Neuronal stem cell (in vitro differentiated cells): ENCODE measurements at regions not wholly inside any gene's neighbourhood (a gene's known extent, or its start where the extent isn't known, plus 50 kb on each side); places are given as distances from the start of the nearest gene placed in this dataset.
"Not testable (repeated sequence)": the region's sequence is repeated elsewhere in the genome, so short reads cannot be mapped to it uniquely, and the experiment has no call there.

ENCODE experiments used
- DNase-seq: peaks from one replicate; pipeline ENCODE4 v3.0.0-alpha.2; 2013; ENCODE audit warnings: low spot score
- H2AFZ ChIP-seq: one replicate; pipeline ENCODE4 v1.6.1; 2013; ENCODE audit warnings: mild to moderate bottlenecking, low read length, inconsistent platforms
- H2AK5ac ChIP-seq: 2 replicates; pipeline ENCODE4 v1.6.1; 2013; ENCODE audit warnings: low read depth, mild to moderate bottlenecking, inconsistent platforms, low read length, moderate library complexity, mixed read lengths
- H2BK120ac ChIP-seq: 2 replicates; pipeline ENCODE4 v1.6.1; 2013; ENCODE audit warnings: low read depth, mild to moderate bottlenecking, inconsistent platforms, low read length, moderate library complexity, mixed read lengths
- H2BK12ac ChIP-seq: one replicate; pipeline ENCODE4 v1.6.1; 2013; ENCODE audit warnings: low read length, inconsistent platforms
- H2BK15ac ChIP-seq: 2 replicates; pipeline ENCODE4 v1.6.1; 2013; ENCODE audit warnings: mild to moderate bottlenecking, low read length, inconsistent platforms, mixed read lengths
- H2BK5ac ChIP-seq: one replicate; pipeline ENCODE4 v1.6.1; 2013; ENCODE audit warnings: inconsistent platforms, mild to moderate bottlenecking, low read length, moderate library complexity
- H3K14ac ChIP-seq: one replicate; pipeline ENCODE4 v1.6.1; 2013; ENCODE audit warnings: low read length, inconsistent platforms
- H3K18ac ChIP-seq: 2 replicates; pipeline ENCODE4 v1.6.1; 2013; ENCODE audit warnings: low read length, inconsistent platforms
- H3K23ac ChIP-seq: 2 replicates; pipeline ENCODE4 v1.6.1; 2013; ENCODE audit warnings: low read depth, mild to moderate bottlenecking, mixed read lengths, low read length, inconsistent platforms; ENCODE audit not compliant: poor library complexity
- H3K27ac ChIP-seq: replicated peaks from 3 replicates; pipeline ENCODE4 v1.5.1; 2013; ENCODE audit warnings: low read length, inconsistent platforms
- H3K27me3 ChIP-seq, 3 experiments: 2 replicates each; pipeline ENCODE4 v1.6.1; 2013; ENCODE audit warnings: low read length in 3 of 3, mild to moderate bottlenecking in 2 of 3, inconsistent platforms in 1 of 3, low read depth in 1 of 3, mixed read lengths in 1 of 3, moderate library complexity in 1 of 3; ENCODE audit not compliant: control insufficient read depth in 3 of 3, insufficient read depth in 3 of 3
- H3K36me3 ChIP-seq, 2 donors: replicated peaks in 1 of 2; 2 replicates each; pipeline ENCODE4 v1.6.1; 2013; ENCODE audit warnings: low read length in 2 of 2; ENCODE audit not compliant: control insufficient read depth in 2 of 2, insufficient read depth in 2 of 2
- H3K4ac ChIP-seq: 2 replicates; pipeline ENCODE4 v1.6.1; 2013; ENCODE audit warnings: inconsistent platforms, mild to moderate bottlenecking, low read length, moderate library complexity
- H3K4me1 ChIP-seq, 2 donors: 1 replicate in 1 of 2; 2 replicates in 1 of 2; pipeline ENCODE4 v1.6.1; 2013; ENCODE audit warnings: low read length in 2 of 2, low read depth in 1 of 2; ENCODE audit not compliant: control insufficient read depth in 2 of 2, insufficient read depth in 1 of 2
- H3K4me2 ChIP-seq: one replicate; pipeline ENCODE4 v1.6.1; 2013; ENCODE audit warnings: mild to moderate bottlenecking, low read length, inconsistent platforms; ENCODE audit not compliant: insufficient read depth, poor library complexity, severe bottlenecking
- H3K4me3 ChIP-seq, 2 donors: 2 replicates each; pipeline ENCODE4 v1.5.1; 2013; ENCODE audit warnings: low read length in 2 of 2, mild to moderate bottlenecking in 2 of 2, inconsistent platforms in 1 of 2, moderate library complexity in 1 of 2
- H3K79me1 ChIP-seq: one replicate; pipeline ENCODE4 v1.6.1; 2013; ENCODE audit warnings: low read depth, mild to moderate bottlenecking, inconsistent platforms, low read length, moderate library complexity
- H3K9ac ChIP-seq: one replicate; pipeline ENCODE4 v1.6.1; 2013; ENCODE audit warnings: mild to moderate bottlenecking, low read depth, low read length, inconsistent platforms; ENCODE audit not compliant: poor library complexity
- H3K9me3 ChIP-seq, 2 donors: replicated peaks in 1 of 2; 2 replicates each; pipeline versions ENCODE3 to v1.6.1; 2013; ENCODE audit warnings: low read length in 2 of 2, mild to moderate bottlenecking in 2 of 2, inconsistent platforms in 1 of 2, low read depth in 1 of 2, mixed read lengths in 1 of 2, moderate library complexity in 1 of 2; ENCODE audit not compliant: control insufficient read depth in 2 of 2, insufficient read depth in 1 of 2
- H4K8ac ChIP-seq: one replicate; pipeline ENCODE4 v1.6.1; 2013; ENCODE audit warnings: low read depth, mild to moderate bottlenecking, inconsistent platforms, low read length, moderate library complexity
- H4K91ac ChIP-seq: one replicate; pipeline ENCODE4 v1.6.1; 2013; ENCODE audit warnings: low read length, low read depth, mild to moderate bottlenecking, inconsistent platforms; ENCODE audit not compliant: poor library complexity
- WGBS, 2 donors: extraction: QIAGEN DNeasy Blood & Tissue Kit; methylation state at CpG; one replicate each; pipeline ENCODE4 v1.1.7; 2013; ENCODE audit warnings: missing lambda C conversion rate in 2 of 2, mixed read lengths in 1 of 2; ENCODE audit not compliant: insufficient read length in 2 of 2, insufficient replicate concordance in 1 of 2; ENCODE audit errors: extremely low coverage in 2 of 2; 5-methylcytosine and 5-hydroxymethylcytosine counted together

DNA sequence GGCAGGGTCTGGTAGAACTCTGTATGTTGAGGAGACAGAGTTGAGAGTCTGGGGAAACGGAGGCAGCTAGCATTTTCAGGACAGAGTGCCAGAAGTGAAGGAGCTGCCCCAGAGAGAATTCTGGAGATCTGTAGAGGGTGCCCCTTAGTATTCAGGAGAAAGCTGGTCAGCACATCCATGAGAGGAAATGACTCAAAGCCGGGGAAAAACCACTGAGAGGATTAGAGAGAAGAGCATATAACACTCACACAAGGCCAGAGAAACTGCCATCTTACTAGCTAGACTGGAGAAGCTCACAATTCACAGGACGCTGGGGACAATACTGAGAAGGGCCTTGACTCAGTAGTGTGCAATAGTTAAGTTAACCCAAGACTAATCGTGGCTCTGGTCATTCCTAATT, 75.7 kb upstream of the DPPA4 start:
- Histone ChIP-seq H3K27me3 (no peaks in the 10 kb centered on the region), H3K36me3 (no peaks in the 10 kb centered on the region), H2AK5ac (no peak overlapping the region), H3K14ac (no peak overlapping the region), H3K4ac (no peak overlapping the region), H3K4me1 (peaks cover 0 to 7% of the 10 kb centered on the region in 2 donors), H3K4me3 (no peak overlapping the region), H2BK5ac (no peak overlapping the region), H3K79me1 (no peaks in the 10 kb centered on the region), H4K8ac (no peak overlapping the region), H2BK15ac (no peak overlapping the region), H3K23ac (no peak overlapping the region), H2AFZ (peak overlapping the region; percentile 19), H3K9ac (no peak overlapping the region), H4K91ac (no peak overlapping the region), H2BK120ac (no peak overlapping the region), H3K4me2 (no peak overlapping the region), H2BK12ac (no peak overlapping the region), H3K27ac (no peak overlapping the region), H3K18ac (no peak overlapping the region), H3K9me3 (no peaks in the 10 kb centered on the region)
- WGBS, 2 donors, result no CpG with 5 or more reads among the region's 4 CpGs
- no peak for DNase-seq

DNA sequence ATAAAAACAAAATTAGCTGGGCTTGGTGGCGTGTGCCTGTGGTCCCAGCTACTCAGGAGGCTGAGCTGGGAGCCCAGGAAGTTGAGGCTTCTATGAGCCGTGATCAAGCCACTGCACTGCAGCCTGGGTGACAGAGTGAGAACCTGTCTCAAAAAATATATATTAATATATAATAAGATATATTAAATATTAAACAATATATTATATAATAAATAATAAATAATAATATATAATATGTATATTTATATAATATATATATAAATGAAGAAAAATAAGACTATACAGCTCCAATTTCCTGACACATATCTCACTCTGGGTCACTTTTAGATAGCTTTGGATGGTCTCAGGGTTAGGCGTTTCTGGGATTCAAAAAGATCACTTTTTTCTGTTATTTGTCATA, 74.2 kb upstream of the DPPA4 start:
- Histone ChIP-seq H3K36me3 (no peaks in the 10 kb centered on the region), H3K9ac (no peak overlapping the region), H2AK5ac (no peak overlapping the region), H3K18ac (no peak overlapping the region), H3K27ac (no peak overlapping the region), H3K79me1 (no peaks in the 10 kb centered on the region), H2AFZ (no peak overlapping the region), H3K9me3 (no peaks in the 10 kb centered on the region), H2BK120ac (no peak overlapping the region), H2BK15ac (no peak overlapping the region), H3K4me3 (no peak overlapping the region), H3K4me1 (peaks cover 0 to 7% of the 10 kb centered on the region in 2 donors), H3K23ac (no peak overlapping the region), H3K4me2 (no peak overlapping the region), H4K8ac (no peak overlapping the region), H2BK5ac (no peak overlapping the region), H3K14ac (no peak overlapping the region), H4K91ac (no peak overlapping the region), H3K4ac (no peak overlapping the region), H2BK12ac (no peak overlapping the region), H3K27me3 (no peaks in the 10 kb centered on the region)
- WGBS, 2 donors, result no CpG with 5 or more reads among the region's 3 CpGs
- DNase-seq, result no peak

GRCh38 chr3:109396806-109397205, 59.5 kb upstream of the DPPA4 start:
- Histone ChIP-seq H2AK5ac (no peak overlapping the region), H4K8ac (no peak overlapping the region), H3K14ac (no peak overlapping the region), H2BK15ac (no peak overlapping the region), H3K79me1 (no peaks in the 10 kb centered on the region), H3K27me3 (no peaks in the 10 kb centered on the region), H3K36me3 (no peaks in the 10 kb centered on the region), H3K4me3 (no peak overlapping the region), H2BK12ac (no peak overlapping the region), H3K9me3 (peaks cover 0 to 3% of the 10 kb centered on the region in 2 donors), H4K91ac (no peak overlapping the region), H3K4ac (no peak overlapping the region), H2BK5ac (no peak overlapping the region), H3K4me2 (no peak overlapping the region), H3K9ac (no peak overlapping the region), H3K18ac (no peak overlapping the region), H2AFZ (no peak overlapping the region), H2BK120ac (no peak overlapping the region), H3K27ac (no peak overlapping the region), H3K4me1 (no peaks in the 10 kb centered on the region), H3K23ac (no peak overlapping the region)
- WGBS, 2 donors, result no CpG with 5 or more reads among the region's 3 CpGs
- DNase-seq, result no peak

DNA sequence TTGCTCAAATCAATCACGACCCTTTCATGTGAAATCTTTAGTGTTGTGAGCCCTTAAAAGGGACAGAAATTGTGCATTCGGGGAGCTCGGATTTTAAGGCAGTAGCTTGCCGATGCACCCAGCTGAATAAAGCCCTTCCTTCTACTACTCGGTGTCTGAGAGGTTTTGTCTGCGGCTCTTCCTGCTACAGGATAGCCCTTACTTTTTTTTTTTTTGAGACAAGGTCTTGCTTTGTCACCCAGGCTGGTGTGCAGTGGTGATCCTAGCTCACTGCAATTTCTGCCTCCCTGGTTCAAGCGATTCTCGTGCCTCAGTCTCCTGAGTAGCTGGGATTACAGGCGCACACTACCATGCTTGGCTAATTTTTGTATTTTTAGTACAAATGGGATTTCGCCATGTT, 56.4 kb upstream of the DPPA4 start:
- not testable (repeated sequence) for DNase-seq, H2BK15ac ChIP-seq, H3K18ac ChIP-seq, H3K9ac ChIP-seq, H3K23ac ChIP-seq, H3K4ac ChIP-seq, H4K91ac ChIP-seq, H3K27me3 ChIP-seq, H2AFZ ChIP-seq, H3K4me1 ChIP-seq, H3K79me1 ChIP-seq, H2BK120ac ChIP-seq, H2BK12ac ChIP-seq, H3K14ac ChIP-seq, H3K27ac ChIP-seq, H3K9me3 ChIP-seq, H3K4me2 ChIP-seq, H4K8ac ChIP-seq, H2AK5ac ChIP-seq, H3K36me3 ChIP-seq, H3K4me3 ChIP-seq, H2BK5ac ChIP-seq
- WGBS, 2 donors, result no CpG with 5 or more reads among the region's 10 CpGs
